WTC11 (cell line): ENCODE measurements at regions not wholly inside any gene's neighbourhood (a gene's known extent, or its start where the extent isn't known, plus 50 kb on each side); places are given as distances from the start of the nearest gene placed in this dataset.
"Not testable (repeated sequence)": the region's sequence is repeated elsewhere in the genome, so short reads cannot be mapped to it uniquely, and the experiment has no call there.

Experiments
- ATAC-seq: fragments of 200-7000 bp; cut with Tn5 transposase; 2 replicates; pipeline ENCODE4 v1.10.0; 2021; ENCODE audit warnings: mild to moderate bottlenecking, moderate library complexity
- CTCF ChIA-PET: fragments of 300-600 bp; sonication (Branson Sonifier 250); formaldehyde crosslinking; loops from one replicate; lab custom pipeline; 2021; ENCODE audit warnings: antibody characterized with exemption; lab: Charles Lee
- POLR2A ChIA-PET: fragments of 350-600 bp; sonication (Branson Sonifier 250); formaldehyde crosslinking; loops from one replicate; lab custom pipeline; 2021; ENCODE audit warnings: antibody characterized with exemption; lab: Charles Lee
- DNase-seq: peaks from one replicate; pipeline ENCODE4 v3.0.0; 2021; ENCODE audit warnings: low spot score
- H3K27ac Mint-ChIP-seq: 2 replicates; pipeline ENCODE4 v1.8.0; 2021; ENCODE audit warnings: mixed read lengths
- H3K27me3 Mint-ChIP-seq: 2 replicates; pipeline ENCODE4 v1.8.0; 2021; ENCODE audit warnings: low read depth, mild to moderate bottlenecking, moderate library complexity, mixed read lengths
- H3K36me3 Mint-ChIP-seq: 2 replicates; pipeline ENCODE4 v1.8.0; 2021; ENCODE audit warnings: mixed read lengths
- H3K4me1 Mint-ChIP-seq: 2 replicates; pipeline ENCODE4 v1.8.0; 2022; ENCODE audit warnings: mixed read lengths
- H3K4me3 Mint-ChIP-seq: 2 replicates; pipeline ENCODE4 v1.8.0; 2021; ENCODE audit warnings: mild to moderate bottlenecking, moderate library complexity, mixed read lengths
- H3K9me3 Mint-ChIP-seq: 2 replicates; pipeline ENCODE4 v1.8.0; 2021; ENCODE audit warnings: mixed read lengths
- CTCF ChIP-seq: fragments of 200-600 bp; IDR thresholded peaks from 2 replicates; pipeline ENCODE4 v1.8.0; 2022; ENCODE audit warnings: antibody characterized with exemption
- ELF4 ChIP-seq: sonication (generic); formaldehyde crosslinking; IDR thresholded peaks from 2 replicates; pipeline ENCODE4 v1.8.1; 2022; ENCODE audit warnings: low read depth, mild to moderate bottlenecking, moderate library complexity, missing genetic modification reagents
- ESRRA ChIP-seq: sonication (generic); formaldehyde crosslinking; IDR thresholded peaks from 2 replicates; pipeline ENCODE4 v1.8.1; 2022; ENCODE audit warnings: mild to moderate bottlenecking, missing genetic modification reagents, borderline replicate concordance
- GTF2I ChIP-seq: fragments of 250-450 bp; sonication (Bioruptor Pico); conservative IDR thresholded peaks from 2 replicates; pipeline ENCODE4 v1.4.0; 2021; ENCODE audit warnings: mild to moderate bottlenecking
- JAZF1 ChIP-seq: fragments of 250-450 bp; sonication (Bioruptor Pico); IDR thresholded peaks from 2 replicates; pipeline ENCODE4 v1.9.0; 2021; ENCODE audit warnings: moderate library complexity, mild to moderate bottlenecking, inconsistent platforms
- MXD4 ChIP-seq: fragments of 250-450 bp; sonication (Bioruptor Pico); IDR thresholded peaks from 2 replicates; pipeline ENCODE4 v1.8.0; 2021; ENCODE audit warnings: mild to moderate bottlenecking, moderate library complexity, borderline replicate concordance
- NFATC4 ChIP-seq: fragments of 250-450 bp; sonication (Bioruptor Pico); IDR thresholded peaks from 2 replicates; pipeline ENCODE4 v1.9.0; 2021; ENCODE audit warnings: mild to moderate bottlenecking
- PRRX2 ChIP-seq: fragments of 250-450 bp; sonication (Bioruptor Pico); IDR thresholded peaks from 2 replicates; pipeline ENCODE4 v1.8.0; 2021; ENCODE audit warnings: mild to moderate bottlenecking
- RELA ChIP-seq: sonication (generic); formaldehyde crosslinking; IDR thresholded peaks from 2 replicates; pipeline ENCODE4 v1.8.1; 2022; ENCODE audit warnings: missing genetic modification reagents, mild to moderate bottlenecking, borderline replicate concordance
- STAT6 ChIP-seq: sonication (generic); formaldehyde crosslinking; conservative IDR thresholded peaks from 2 replicates; pipeline ENCODE4 v1.8.1; 2023; ENCODE audit warnings: mild to moderate bottlenecking, low read depth, missing genetic modification reagents, moderate library complexity
- TEAD4 ChIP-seq: sonication (generic); formaldehyde crosslinking; IDR thresholded peaks from 2 replicates; pipeline ENCODE4 v1.8.0; 2022; ENCODE audit warnings: mild to moderate bottlenecking, missing genetic modification reagents
- ZBTB43 ChIP-seq: sonication (generic); formaldehyde crosslinking; IDR thresholded peaks from 2 replicates; pipeline ENCODE4 v1.8.1; 2023; ENCODE audit warnings: mild to moderate bottlenecking, missing genetic modification reagents
- ZNF121 ChIP-seq: sonication (generic); formaldehyde crosslinking; IDR thresholded peaks from 2 replicates; pipeline ENCODE4 v1.8.0; 2023; ENCODE audit warnings: missing genetic modification reagents
- ZNF219 ChIP-seq: sonication (generic); formaldehyde crosslinking; IDR thresholded peaks from 2 replicates; pipeline ENCODE4 v1.8.0; 2023; ENCODE audit warnings: missing genetic modification reagents, mild to moderate bottlenecking, borderline replicate concordance
- ZNF263 ChIP-seq: sonication (generic); formaldehyde crosslinking; IDR thresholded peaks from 2 replicates; pipeline ENCODE4 v1.8.1; 2022; ENCODE audit warnings: low read depth, mild to moderate bottlenecking, moderate library complexity, missing genetic modification reagents
- ZNF396 ChIP-seq: fragments of 250-450 bp; sonication (Bioruptor Pico); IDR thresholded peaks from 2 replicates; pipeline ENCODE4 v1.8.0; 2021; ENCODE audit warnings: mild to moderate bottlenecking, moderate library complexity, borderline replicate concordance
- ZNF416 ChIP-seq: fragments of 250-450 bp; sonication (Bioruptor Pico); IDR thresholded peaks from 2 replicates; pipeline ENCODE4 v1.9.0; 2021; ENCODE audit warnings: mild to moderate bottlenecking, inconsistent platforms
- ZNF532 ChIP-seq: fragments of 250-450 bp; sonication (Bioruptor Pico); IDR thresholded peaks from 2 replicates; pipeline ENCODE4 v1.9.0; 2021; ENCODE audit warnings: mild to moderate bottlenecking, borderline replicate concordance
- ZNF671 ChIP-seq: fragments of 250-450 bp; sonication (Bioruptor Pico); IDR thresholded peaks from 2 replicates; pipeline ENCODE4 v1.8.0; 2021; ENCODE audit warnings: mild to moderate bottlenecking
- TF ChIP-seq, protein P1 (sequence below): sonication (generic); formaldehyde crosslinking; IDR thresholded peaks from 2 replicates; pipeline ENCODE4 v1.8.1; 2022; ENCODE audit warnings: low read depth, missing genetic modification reagents, borderline replicate concordance
- TF ChIP-seq, protein P2 (sequence below): sonication (generic); formaldehyde crosslinking; conservative IDR thresholded peaks from 2 replicates; pipeline ENCODE4 v1.8.1; 2022; ENCODE audit warnings: mild to moderate bottlenecking, missing genetic modification reagents

DNA sequence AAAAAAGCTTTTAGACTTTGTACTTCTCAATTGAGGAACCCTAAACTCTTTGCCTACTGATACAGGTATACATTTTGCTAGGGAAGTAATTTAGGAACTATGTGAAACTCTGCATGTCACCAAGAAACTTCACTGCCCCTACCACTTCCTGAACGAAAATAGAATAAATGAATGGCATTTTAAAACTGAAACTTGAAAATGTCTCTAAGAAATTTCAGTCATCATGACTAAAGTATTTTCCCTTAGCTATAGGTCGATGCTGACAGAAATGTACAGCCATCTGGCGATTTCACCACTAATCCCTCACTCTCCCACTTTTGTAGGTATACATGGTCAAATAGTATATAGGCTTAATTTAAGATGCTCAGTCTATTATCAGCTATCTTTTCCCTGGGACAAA, 194.9 kb upstream of the SYT10 start (continued):
- TF ChIP-seq TEAD4 = no peak
- TF ChIP-seq, protein P1, sequence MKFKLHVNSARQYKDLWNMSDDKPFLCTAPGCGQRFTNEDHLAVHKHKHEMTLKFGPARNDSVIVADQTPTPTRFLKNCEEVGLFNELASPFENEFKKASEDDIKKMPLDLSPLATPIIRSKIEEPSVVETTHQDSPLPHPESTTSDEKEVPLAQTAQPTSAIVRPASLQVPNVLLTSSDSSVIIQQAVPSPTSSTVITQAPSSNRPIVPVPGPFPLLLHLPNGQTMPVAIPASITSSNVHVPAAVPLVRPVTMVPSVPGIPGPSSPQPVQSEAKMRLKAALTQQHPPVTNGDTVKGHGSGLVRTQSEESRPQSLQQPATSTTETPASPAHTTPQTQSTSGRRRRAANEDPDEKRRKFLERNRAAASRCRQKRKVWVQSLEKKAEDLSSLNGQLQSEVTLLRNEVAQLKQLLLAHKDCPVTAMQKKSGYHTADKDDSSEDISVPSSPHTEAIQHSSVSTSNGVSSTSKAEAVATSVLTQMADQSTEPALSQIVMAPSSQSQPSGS = no peak
- TF ChIP-seq ZNF121 (CRISPR knock-in tag) = no peak
- TF ChIP-seq ELF4 = no peak
- no peak for TF ChIP-seq ZBTB43
- no peak for TF ChIP-seq RELA (CRISPR knock-in tag)
- no peak for TF ChIP-seq JAZF1 (CRISPR knock-in tag)
- TF ChIP-seq PRRX2 = no peak
- no peak for TF ChIP-seq CTCF
- TF ChIP-seq NFATC4 (CRISPR knock-in tag) = no peak
- TF ChIP-seq ZNF263 = no peak
- no peak for TF ChIP-seq ZNF396
- TF ChIP-seq, all 79 proteins: peak for 0

GRCh38 chr12:33636930-33637329, 197.3 kb upstream of the SYT10 start:
- ATAC-seq, H3K4me3 Mint-ChIP-seq, H3K27me3 Mint-ChIP-seq, H3K36me3 Mint-ChIP-seq, POLR2A ChIA-PET, H3K27ac Mint-ChIP-seq, CTCF ChIA-PET, DNase-seq: not testable (repeated sequence)
- Mint-ChIP-seq H3K4me1 (peaks cover 13% of the 10 kb centered on the region), H3K9me3 (peaks cover 22% of the 10 kb centered on the region)

- DNase-seq = no peak
- ChIA-PET CTCF (interaction anchor here (1.9 kb wide), 1 partner anchor 12 kb away, joined by 4 read pairs; no protein-coding TSS in a partner anchor), POLR2A (no interaction called here)
- H3K9me3 Mint-ChIP-seq = peaks cover 16% of the 10 kb centered on the region
- ATAC-seq = no peak
- H3K4me1 Mint-ChIP-seq = peaks cover 34% of the 10 kb centered on the region
- no peak overlapping the region for H3K27ac Mint-ChIP-seq
- no peak overlapping the region for H3K4me3 Mint-ChIP-seq
- H3K36me3 Mint-ChIP-seq = peaks cover 9% of the 10 kb centered on the region
- no peak for TF ChIP-seq ZNF219 (CRISPR knock-in tag)
- no peaks in the 10 kb centered on the region for H3K27me3 Mint-ChIP-seq
Measured at GRCh38 chr12:33639975-33640374, 200.4 kb upstream of the SYT10 start.

- POLR2A ChIA-PET = no interaction called here
- H3K4me3 Mint-ChIP-seq = no peak overlapping the region
- H3K9me3 Mint-ChIP-seq = peaks cover 49% of the 10 kb centered on the region
- H3K4me1 Mint-ChIP-seq = peaks cover 19% of the 10 kb centered on the region
- DNase-seq (no peak), ATAC-seq (peak; percentile 69)
- H3K36me3 Mint-ChIP-seq = peaks cover 49% of the 10 kb centered on the region
- H3K27ac Mint-ChIP-seq = no peak overlapping the region
- peaks cover 21% of the 10 kb centered on the region for H3K27me3 Mint-ChIP-seq
- CTCF ChIA-PET = no interaction called here
- TF ChIP-seq, protein P2, sequence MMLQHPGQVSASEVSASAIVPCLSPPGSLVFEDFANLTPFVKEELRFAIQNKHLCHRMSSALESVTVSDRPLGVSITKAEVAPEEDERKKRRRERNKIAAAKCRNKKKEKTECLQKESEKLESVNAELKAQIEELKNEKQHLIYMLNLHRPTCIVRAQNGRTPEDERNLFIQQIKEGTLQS (CRISPR knock-in tag) = no peak
- TF ChIP-seq ESRRA = no peak
- no peak for TF ChIP-seq NFATC4 (CRISPR knock-in tag)
- TF ChIP-seq STAT6 = no peak
- no peak for TF ChIP-seq ZNF416 (CRISPR knock-in tag)
- no peak for TF ChIP-seq GTF2I (CRISPR knock-in tag)
- TF ChIP-seq JAZF1 (CRISPR knock-in tag) = no peak
- no peak for TF ChIP-seq ZNF671
- TF ChIP-seq MXD4 (CRISPR knock-in tag) = no peak
- no peak for TF ChIP-seq ZNF532 (CRISPR knock-in tag)
- TF ChIP-seq ZNF121 (CRISPR knock-in tag) = no peak
Measured at GRCh38 chr12:33649992-33650391, 210.4 kb upstream of the SYT10 start.
